ELR (cell line): ENCODE measurements at regions not wholly inside any gene's neighbourhood (a gene's known extent, or its start where the extent isn't known, plus 50 kb on each side); places are given as distances from the start of the nearest gene placed in this dataset.

ENCODE experiments used
- DNase-seq: peaks from one replicate; pipeline ENCODE4 v3.0.0-alpha.2; 2015; ENCODE audit warnings: low read depth

- DNase-seq: no peak
These were observed 95.5 kb upstream of the ATP6AP2 start for GRCh38 chrX:40485102-40485826.

GRCh38 chrX:40484408-40485091, 96.2 kb upstream of the ATP6AP2 start:
- no peak for DNase-seq

- no peak for DNase-seq
These were observed 97.3 kb upstream of the ATP6AP2 start for GRCh38 chrX:40483502-40483901.

GRCh38 chrX:40479777-40480318, 100.9 kb upstream of the ATP6AP2 start:
- peak; percentile 30 for DNase-seq

GRCh38 chrX:40478474-40479065, 102.2 kb upstream of the ATP6AP2 start:
- no peak for DNase-seq

- no peak for DNase-seq
These were observed 103.8 kb upstream of the ATP6AP2 start for GRCh38 chrX:40476958-40477357.

GRCh38 chrX:40474645-40475044, 106.1 kb upstream of the ATP6AP2 start:
- DNase-seq: no peak

GRCh38 chrX:40474205-40474626, 106.6 kb upstream of the ATP6AP2 start:
- no peak for DNase-seq

GRCh38 chrX:40473460-40474204, 107.1 kb upstream of the ATP6AP2 start:
- DNase-seq: no peak

GRCh38 chrX:40471965-40472648, 108.7 kb upstream of the ATP6AP2 start:
- peak; percentile 18 for DNase-seq

GRCh38 chrX:40470830-40471429, 109.8 kb upstream of the ATP6AP2 start:
- DNase-seq: no peak

GRCh38 chrX:40469316-40469715, 111.5 kb upstream of the ATP6AP2 start:
- DNase-seq: no peak

- peak; percentile 40 for DNase-seq
These were observed 112.5 kb upstream of the ATP6AP2 start for GRCh38 chrX:40468033-40468846.

GRCh38 chrX:40467454-40467853, 113.3 kb upstream of the ATP6AP2 start:
- no peak for DNase-seq

GRCh38 chrX:40465735-40466551, 114.8 kb upstream of the ATP6AP2 start:
- no peak for DNase-seq

GRCh38 chrX:40462795-40463194, 118.0 kb upstream of the ATP6AP2 start:
- no peak for DNase-seq

GRCh38 chrX:40460926-40461325, 119.8 kb upstream of the ATP6AP2 start:
- no peak for DNase-seq

- no peak for DNase-seq
These were observed 121.1 kb upstream of the ATP6AP2 start for GRCh38 chrX:40459571-40460158.

GRCh38 chrX:40457406-40457805, 123.4 kb upstream of the ATP6AP2 start:
- no peak for DNase-seq
